Lower lobe of right lung (tissue), 2 donors: ENCODE measurements at regions not wholly inside any gene's neighbourhood (a gene's known extent, or its start where the extent isn't known, plus 50 kb on each side); places are given as distances from the start of the nearest gene placed in this dataset.

Experiments
- ATAC-seq, 2 donors: fragments of 200-7000 bp; cut with Tn5 transposase; one replicate each; pipeline ENCODE4 v1.9.1; 2020 to 2022; ENCODE audit warnings: mild to moderate bottlenecking in 2 of 2, moderate library complexity in 2 of 2
- DNase-seq: peaks from one replicate; pipeline ENCODE4 v3.0.0-alpha.2; 2020
- H3K27ac ChIP-seq: fragments of 200-600 bp; one replicate; pipeline ENCODE4 v1.8.0; 2022
- H3K27me3 ChIP-seq: fragments of 200-600 bp; one replicate; pipeline ENCODE4 v1.8.0; 2022; ENCODE audit warnings: low read depth
- H3K36me3 ChIP-seq: fragments of 200-600 bp; one replicate; pipeline ENCODE4 v1.8.0; 2022; ENCODE audit warnings: mild to moderate bottlenecking
- H3K4me1 ChIP-seq: fragments of 200-600 bp; one replicate; pipeline ENCODE4 v1.8.0; 2022
- H3K4me3 ChIP-seq: fragments of 200-600 bp; one replicate; pipeline ENCODE4 v1.8.0; 2022; ENCODE audit warnings: mild to moderate bottlenecking
- H3K9me3 ChIP-seq: fragments of 200-600 bp; one replicate; pipeline ENCODE4 v1.8.0; 2022
- intact Hi-C: fragments of 100-400 bp; cut with DNase I; formaldehyde crosslinking; loops from one replicate; pipeline ENCODE4 v1.11.0; 2022
- TF ChIP-seq, protein P1 (sequence below): fragments of 200-600 bp; IDR thresholded peaks from one replicate; pipeline ENCODE4 v1.8.0; 2022; ENCODE audit warnings: antibody characterized with exemption, mild to moderate bottlenecking
- donor health status: DM: no; HTN: yes; CAD: no; lungs with severe emphysema.

DNA sequence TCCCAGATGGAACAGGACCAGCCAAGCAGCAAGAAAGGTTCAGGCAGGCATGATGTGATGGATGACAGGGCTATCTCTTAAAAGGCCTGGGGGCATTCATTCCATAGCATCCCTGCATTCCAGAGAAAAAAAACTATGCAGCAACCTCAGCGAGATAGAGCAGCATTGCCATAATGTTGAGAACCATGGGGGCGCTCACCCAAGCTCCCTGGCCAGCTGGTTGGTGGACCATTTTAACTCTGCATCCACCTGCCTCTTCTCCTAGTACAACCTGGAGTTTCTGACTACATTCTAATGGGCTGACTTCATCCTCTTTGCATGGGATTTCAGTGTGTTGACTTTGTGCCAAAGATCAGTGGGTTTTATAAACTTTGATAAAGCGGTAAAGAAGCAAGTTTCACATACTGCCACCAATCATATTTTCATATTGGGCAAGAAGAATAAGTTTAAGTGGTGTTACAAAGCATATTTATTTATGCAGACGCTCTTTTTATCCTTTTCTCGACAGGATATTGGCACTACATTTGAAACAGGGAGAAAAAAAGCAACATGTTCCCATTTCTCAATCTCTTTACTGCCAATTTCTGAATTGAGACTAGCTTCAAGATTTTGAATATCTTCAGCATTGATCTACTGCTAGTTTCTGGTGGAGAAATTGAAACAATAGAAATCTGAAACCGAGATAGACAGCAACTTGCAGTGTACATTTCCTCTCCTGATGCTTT lies 378.3 kb upstream of the WWC1 start:
- Histone ChIP-seq H3K36me3 (no peaks in the 10 kb centered on the region), H3K9me3 (no peaks in the 10 kb centered on the region), H3K27ac (no peak overlapping the region), H3K27me3 (peaks cover 4% of the 10 kb centered on the region), H3K4me3 (no peak overlapping the region), H3K4me1 (no peaks in the 10 kb centered on the region)
- no peak for DNase-seq
- intact Hi-C loops = no loop called here
- no peak for ATAC-seq
- TF ChIP-seq, protein P1, sequence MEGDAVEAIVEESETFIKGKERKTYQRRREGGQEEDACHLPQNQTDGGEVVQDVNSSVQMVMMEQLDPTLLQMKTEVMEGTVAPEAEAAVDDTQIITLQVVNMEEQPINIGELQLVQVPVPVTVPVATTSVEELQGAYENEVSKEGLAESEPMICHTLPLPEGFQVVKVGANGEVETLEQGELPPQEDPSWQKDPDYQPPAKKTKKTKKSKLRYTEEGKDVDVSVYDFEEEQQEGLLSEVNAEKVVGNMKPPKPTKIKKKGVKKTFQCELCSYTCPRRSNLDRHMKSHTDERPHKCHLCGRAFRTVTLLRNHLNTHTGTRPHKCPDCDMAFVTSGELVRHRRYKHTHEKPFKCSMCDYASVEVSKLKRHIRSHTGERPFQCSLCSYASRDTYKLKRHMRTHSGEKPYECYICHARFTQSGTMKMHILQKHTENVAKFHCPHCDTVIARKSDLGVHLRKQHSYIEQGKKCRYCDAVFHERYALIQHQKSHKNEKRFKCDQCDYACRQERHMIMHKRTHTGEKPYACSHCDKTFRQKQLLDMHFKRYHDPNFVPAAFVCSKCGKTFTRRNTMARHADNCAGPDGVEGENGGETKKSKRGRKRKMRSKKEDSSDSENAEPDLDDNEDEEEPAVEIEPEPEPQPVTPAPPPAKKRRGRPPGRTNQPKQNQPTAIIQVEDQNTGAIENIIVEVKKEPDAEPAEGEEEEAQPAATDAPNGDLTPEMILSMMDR = no peak

DNA sequence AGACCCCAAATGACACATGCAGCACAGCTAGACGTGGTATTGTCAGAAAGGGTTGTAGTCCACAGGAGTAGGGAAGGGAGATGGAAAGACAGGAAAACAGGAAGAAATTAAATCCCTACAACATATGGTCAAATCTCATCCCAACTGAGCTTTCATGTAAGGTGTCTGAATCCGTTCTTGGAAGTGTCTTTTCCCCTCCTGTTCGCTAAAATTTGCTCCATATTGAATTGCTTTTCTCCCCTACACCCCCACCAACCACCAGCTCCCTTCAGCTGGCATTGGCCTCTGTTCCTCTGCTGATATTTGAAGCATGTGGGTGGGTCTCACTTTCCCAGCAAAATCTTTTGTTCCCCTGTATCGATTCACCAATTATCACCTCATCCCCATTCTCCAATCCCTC lies 376.2 kb upstream of the WWC1 start:
- no peaks in the 10 kb centered on the region for H3K4me1 ChIP-seq
- no peak for DNase-seq
- no peak overlapping the region for H3K4me3 ChIP-seq
- no peaks in the 10 kb centered on the region for H3K9me3 ChIP-seq
- H3K27me3 ChIP-seq = peaks cover 4% of the 10 kb centered on the region
- no peaks in the 10 kb centered on the region for H3K36me3 ChIP-seq
- TF ChIP-seq, protein P1 = no peak
- no peak overlapping the region for H3K27ac ChIP-seq
- no peak for ATAC-seq
- intact Hi-C loops = no loop called here

DNA sequence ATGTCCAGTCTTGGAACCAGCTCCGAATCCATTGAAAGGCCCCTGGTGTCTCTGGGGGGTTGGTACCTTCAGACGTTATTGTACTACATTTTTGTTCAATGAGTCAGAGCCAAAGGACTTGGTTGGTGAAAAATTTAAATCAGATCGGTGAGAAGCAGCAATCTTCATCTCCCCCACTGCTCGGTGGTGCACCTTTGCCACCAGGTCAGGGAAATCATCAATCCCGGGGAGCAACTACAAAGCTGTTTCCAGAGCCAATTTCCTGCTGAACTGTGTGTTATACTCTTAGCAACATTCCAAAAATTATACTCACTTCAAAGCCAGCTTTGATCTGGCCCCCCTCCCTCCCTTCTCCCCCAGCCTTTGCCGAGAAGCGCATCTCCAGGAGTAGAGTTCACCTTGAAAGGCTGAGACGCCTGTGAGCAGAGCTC lies 375.2 kb upstream of the WWC1 start:
- H3K9me3 ChIP-seq = no peaks in the 10 kb centered on the region
- TF ChIP-seq, protein P1 = no peak
- H3K4me3 ChIP-seq = no peak overlapping the region

DNA sequence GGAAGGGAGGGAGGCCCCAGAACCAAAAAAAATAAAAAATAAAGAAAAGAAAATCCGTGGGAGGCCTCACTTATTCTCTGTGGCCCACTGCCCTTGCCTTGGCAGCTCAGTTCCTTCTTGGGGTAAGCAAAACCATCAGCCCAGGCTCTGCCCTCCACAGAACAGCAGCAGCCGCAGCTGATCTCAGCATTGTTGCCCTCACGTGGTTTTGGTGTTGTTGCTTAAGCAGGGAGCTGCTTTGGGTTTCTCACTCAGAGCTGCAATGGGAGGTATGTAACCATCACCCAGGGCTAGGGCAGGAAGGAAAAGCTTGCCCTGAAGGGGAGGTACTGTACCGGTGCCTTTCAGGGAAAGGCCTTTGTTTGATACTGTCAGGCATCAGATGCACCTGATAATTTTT lies 374.7 kb upstream of the WWC1 start:
- H3K4me1 ChIP-seq = no peaks in the 10 kb centered on the region
- intact Hi-C loops = no loop called here
- peaks cover 4% of the 10 kb centered on the region for H3K27me3 ChIP-seq
- TF ChIP-seq, protein P1 = no peak
- no peaks in the 10 kb centered on the region for H3K9me3 ChIP-seq
- no peaks in the 10 kb centered on the region for H3K36me3 ChIP-seq
- no peak overlapping the region for H3K4me3 ChIP-seq
- DNase-seq (no peak), ATAC-seq (no peak)
- no peak overlapping the region for H3K27ac ChIP-seq

More for the DNA sequence above, 375.2 kb upstream of the WWC1 start:
- no peaks in the 10 kb centered on the region for H3K4me1 ChIP-seq
- no peak overlapping the region for H3K27ac ChIP-seq
- H3K27me3 ChIP-seq = peaks cover 4% of the 10 kb centered on the region
- intact Hi-C loops = no loop called here
- H3K36me3 ChIP-seq = no peaks in the 10 kb centered on the region
- no peak for ATAC-seq
- no peak for DNase-seq

DNA sequence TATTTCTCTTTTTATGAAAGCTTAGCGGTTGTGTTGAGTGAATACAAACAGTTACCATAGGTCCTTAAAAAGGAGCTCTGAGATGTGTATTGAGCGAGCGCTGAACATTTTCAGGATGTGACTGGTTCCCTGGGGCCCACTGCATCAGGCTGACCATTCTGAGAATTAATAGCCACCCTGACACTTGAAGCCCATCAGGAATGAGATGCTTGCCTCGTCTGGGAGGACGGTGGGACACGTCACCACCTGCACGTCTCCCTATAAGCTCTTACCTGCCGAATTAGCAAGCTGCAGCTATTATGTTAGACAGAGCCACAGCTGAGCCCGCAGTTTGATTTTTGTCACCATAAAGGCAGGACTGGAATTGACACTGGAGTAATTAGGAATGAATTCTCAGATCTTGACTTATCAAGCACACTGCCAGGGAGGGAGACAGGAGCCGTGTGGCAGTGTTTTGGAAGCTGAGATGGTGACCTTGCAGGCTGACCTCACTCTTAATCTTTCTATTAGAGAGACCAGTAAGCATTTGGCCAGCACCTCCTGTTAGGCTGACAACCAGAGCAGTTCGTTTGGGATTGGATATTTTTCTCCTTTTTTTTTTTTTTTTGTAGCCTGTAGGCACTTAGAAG lies 373.1 kb upstream of the WWC1 start:
- no peaks in the 10 kb centered on the region for H3K4me1 ChIP-seq
- H3K27ac ChIP-seq = no peak overlapping the region
- no peak for DNase-seq
- H3K4me3 ChIP-seq = no peak overlapping the region
- H3K27me3 ChIP-seq = peaks cover 4% of the 10 kb centered on the region
- no peaks in the 10 kb centered on the region for H3K9me3 ChIP-seq
- no peaks in the 10 kb centered on the region for H3K36me3 ChIP-seq
- intact Hi-C loops = no loop called here
- TF ChIP-seq, protein P1 = no peak
- ATAC-seq = no peak
